ENCODE measurements at regions not wholly inside any gene's neighbourhood (a gene's known extent, or its start where the extent isn't known, plus 50 kb on each side); places are given as distances from the start of the nearest gene placed in this dataset.
A peak's percentile ranks its signal among the peaks of the same experiment; 100 is the strongest.
"Not testable (repeated sequence)": the region's sequence is repeated elsewhere in the genome, so short reads cannot be mapped to it uniquely, and the experiment has no call there.

DNA sequence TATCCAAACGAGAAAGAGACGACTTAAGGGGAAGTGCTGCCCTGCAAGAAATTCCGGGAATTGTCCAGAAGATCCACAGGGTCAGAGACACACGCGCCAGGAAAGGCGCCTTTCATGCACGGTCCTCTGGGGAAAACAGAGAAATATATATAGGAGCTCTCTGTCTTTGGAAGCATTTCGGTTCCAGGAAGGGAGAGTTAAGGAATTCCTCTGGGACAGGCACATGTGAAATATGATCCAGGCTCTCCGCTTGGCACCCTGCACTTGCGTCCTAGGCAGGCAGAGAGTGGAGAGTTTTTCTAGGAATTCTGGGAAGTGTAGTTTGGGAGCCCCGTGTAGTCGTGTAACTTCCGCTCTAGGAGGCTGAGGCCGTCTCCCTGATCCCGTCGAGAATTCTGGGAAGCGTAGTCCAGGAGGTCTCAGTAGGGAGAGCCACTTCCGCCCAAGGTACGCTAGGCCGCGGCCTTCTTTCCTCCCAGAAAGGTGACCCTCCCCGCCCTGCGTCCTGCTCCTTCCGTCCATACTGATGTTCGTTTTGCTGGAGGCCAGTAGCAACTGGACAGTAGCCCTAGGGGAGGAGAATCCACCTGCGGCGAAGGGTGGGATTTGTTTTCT is 677.5 kb upstream of the DEFB115 start:
- H3K18ac ChIP-seq (ENCODE audit: low read depth, low read length); H2BK120ac ChIP-seq (ENCODE audit: low read depth, low read length); H3K4me1 ChIP-seq (ENCODE audit: control insufficient read depth, insufficient read depth, low read length); H3K4ac ChIP-seq (ENCODE audit: low read depth, low read length); H3K56ac ChIP-seq (ENCODE audit: extremely low read depth, insufficient read depth, low read length); CTCF ChIA-PET; H3K36me3 ChIP-seq (ENCODE audit: control insufficient read depth, insufficient read depth, low read length); intact Hi-C loops (cut with micrococcal nuclease); BruUV-seq (replicated peaks); H2AFZ ChIP-seq (replicated peaks; ENCODE audit: low read length, poor library complexity); H3K9me3 ChIP-seq (ENCODE audit: control insufficient read depth, insufficient read depth, low read length); H2BK5ac ChIP-seq (ENCODE audit: low read depth, low read length, poor library complexity, severe bottlenecking); H2BK20ac ChIP-seq (ENCODE audit: low read depth, low read length); H4K91ac ChIP-seq (ENCODE audit: insufficient read depth, low read depth, low read length); H3K9me1 ChIP-seq (ENCODE audit: insufficient read depth, low read length); POLR2A ChIA-PET (ENCODE audit: unreplicated experiment); H2AK9ac ChIP-seq (replicated peaks; ENCODE audit: low read depth, low read length, poor library complexity); H3K79me1 ChIP-seq (ENCODE audit: low read depth in 1 of 2, low read length in 2 of 2); H4K20me1 ChIP-seq (ENCODE audit: insufficient read depth, low read length); dilution Hi-C loops (cut with HindIII; ENCODE audit: low sequenced_read_pairs, unreplicated experiment); H3K23ac ChIP-seq (ENCODE audit: low read depth, low read length); in situ Hi-C loops (cut with MboI; ENCODE audit: low sequenced_read_pairs); H2AK5ac ChIP-seq (ENCODE audit: low read depth, low read length); H2BK15ac ChIP-seq (ENCODE audit: low read depth, low read length); H3K27ac ChIP-seq (ENCODE audit: insufficient read depth, low read length); H3K14ac ChIP-seq (replicated peaks; ENCODE audit: low read depth, low read length); H3K27me3 ChIP-seq (ENCODE audit: control insufficient read depth, insufficient read depth, low read length): not testable (repeated sequence)
- H4K8ac ChIP-seq (ENCODE audit: low read depth in 2 of 2, low read length in 2 of 2): 0 out of 4 replicates have a peak overlapping the region, but pooled peaks of 1 of the 2 experiments have one; percentile 49
- 0 out of 2 replicates have a peak overlapping the region, but pooled peaks have one; percentile 44 for H3K9ac ChIP-seq (ENCODE audit: low read depth, low read length)
- H3K4me2 ChIP-seq (ENCODE audit: low read depth, low read length): peak overlapping the region; percentile 14; the same call in 1 of the 2 replicates
- WGBS, 2 experiments (ENCODE audit: extremely low coverage in 2 of 2, insufficient read length in 1 of 2): 6% methylated on average over 7 of the region's 27 CpGs; no CpG with 5 or more reads in 1 of the 2 experiments
- DNase-seq (peak; percentile 9), ATAC-seq (ENCODE audit: low read depth) (peak; percentile 96)
- H4K5ac ChIP-seq (ENCODE audit: low read depth, low read length): peak overlapping the region; percentile 63; the same call in 1 of the 2 replicates
- H3K4me3 ChIP-seq (ENCODE audit: insufficient read depth, low read depth, low read length): peak overlapping the region; percentile 39; the same call in 1 of the 2 replicates

DNA sequence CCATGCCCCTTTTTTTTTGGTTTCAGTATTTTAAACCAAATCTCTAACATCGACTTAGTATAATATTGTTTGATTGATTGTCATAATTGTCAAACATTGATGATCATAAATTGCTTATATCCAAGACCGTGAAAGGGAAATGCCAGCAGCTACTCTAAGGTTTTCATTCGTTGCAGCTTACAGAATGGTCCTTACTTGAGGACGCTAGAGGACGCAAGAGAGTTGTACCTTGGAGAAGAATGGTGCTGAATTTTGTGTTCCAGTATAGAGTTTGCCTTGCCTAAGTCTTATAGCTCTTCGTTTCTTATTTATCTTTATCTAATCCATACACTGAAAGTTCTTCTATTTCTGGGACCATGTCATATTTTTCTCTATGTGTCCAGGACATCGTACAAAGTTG is 675.6 kb upstream of the DEFB115 start:
- H3K27ac ChIP-seq (ENCODE audit: insufficient read depth, low read length); H2AK9ac ChIP-seq (replicated peaks; ENCODE audit: low read depth, low read length, poor library complexity); H2BK120ac ChIP-seq (ENCODE audit: low read depth, low read length); H3K9ac ChIP-seq (ENCODE audit: low read depth, low read length); BruUV-seq (replicated peaks); H3K79me1 ChIP-seq (ENCODE audit: low read depth in 1 of 2, low read length in 2 of 2); H4K5ac ChIP-seq (ENCODE audit: low read depth, low read length); DNase-seq; H3K4me2 ChIP-seq (ENCODE audit: low read depth, low read length); H4K20me1 ChIP-seq (ENCODE audit: insufficient read depth, low read length); dilution Hi-C loops (cut with HindIII; ENCODE audit: low sequenced_read_pairs, unreplicated experiment); H2AK5ac ChIP-seq (ENCODE audit: low read depth, low read length); H2BK15ac ChIP-seq (ENCODE audit: low read depth, low read length); H2AFZ ChIP-seq (replicated peaks; ENCODE audit: low read length, poor library complexity); ATAC-seq (ENCODE audit: low read depth); H3K4me1 ChIP-seq (ENCODE audit: control insufficient read depth, insufficient read depth, low read length); in situ Hi-C loops (cut with MboI; ENCODE audit: low sequenced_read_pairs); POLR2A ChIA-PET (ENCODE audit: unreplicated experiment); H3K9me3 ChIP-seq (ENCODE audit: control insufficient read depth, insufficient read depth, low read length); H2BK5ac ChIP-seq (ENCODE audit: low read depth, low read length, poor library complexity, severe bottlenecking); H4K91ac ChIP-seq (ENCODE audit: insufficient read depth, low read depth, low read length); H4K8ac ChIP-seq (ENCODE audit: low read depth in 2 of 2, low read length in 2 of 2); H2BK20ac ChIP-seq (ENCODE audit: low read depth, low read length); intact Hi-C loops (cut with micrococcal nuclease); H3K23ac ChIP-seq (ENCODE audit: low read depth, low read length); CTCF ChIA-PET; H3K4ac ChIP-seq (ENCODE audit: low read depth, low read length); H3K56ac ChIP-seq (ENCODE audit: extremely low read depth, insufficient read depth, low read length); H3K36me3 ChIP-seq (ENCODE audit: control insufficient read depth, insufficient read depth, low read length); H3K9me1 ChIP-seq (ENCODE audit: insufficient read depth, low read length); H3K14ac ChIP-seq (replicated peaks; ENCODE audit: low read depth, low read length); H3K18ac ChIP-seq (ENCODE audit: low read depth, low read length); H3K4me3 ChIP-seq (ENCODE audit: insufficient read depth, low read depth, low read length); H3K27me3 ChIP-seq (ENCODE audit: control insufficient read depth, insufficient read depth, low read length): not testable (repeated sequence)
- WGBS, 2 experiments (ENCODE audit: extremely low coverage in 2 of 2, insufficient read length in 1 of 2): no CpG with 5 or more reads among the region's 7 CpGs
